GM12873 (cell line): ENCODE measurements at regions not wholly inside any gene's neighbourhood (a gene's known extent, or its start where the extent isn't known, plus 50 kb on each side); places are given as distances from the start of the nearest gene placed in this dataset.

Experiments
- CTCF ChIP-seq: IDR thresholded peaks from 2 replicates; pipeline ENCODE4 v1.5.1; 2012; ENCODE audit warnings: low read depth, mild to moderate bottlenecking, moderate library complexity, low read length, control low read depth; ENCODE audit not compliant: insufficient read depth; ENCODE audit errors: missing control alignments

GRCh38 chr4:36492590-36492989 is 211.2 kb downstream of the DTHD1 start:
- TF ChIP-seq CTCF: no peak

GRCh38 chr4:36493251-36493650 is 211.8 kb downstream of the DTHD1 start:
- TF ChIP-seq CTCF: no peak

- no peak for TF ChIP-seq CTCF
These were observed 212.6 kb downstream of the DTHD1 start for GRCh38 chr4:36494016-36494415.

GRCh38 chr4:36494747-36495146 is 213.3 kb downstream of the DTHD1 start:
- TF ChIP-seq CTCF: no peak

GRCh38 chr4:36502350-36502749 is 220.9 kb downstream of the DTHD1 start:
- TF ChIP-seq CTCF: no peak

GRCh38 chr4:36508394-36508793 is 227.0 kb downstream of the DTHD1 start:
- no peak for TF ChIP-seq CTCF

- no peak for TF ChIP-seq CTCF
These were observed 228.4 kb downstream of the DTHD1 start for GRCh38 chr4:36509845-36510244.
